ENCODE measurements at regions not wholly inside any gene's neighbourhood (a gene's known extent, or its start where the extent isn't known, plus 50 kb on each side); places are given as distances from the start of the nearest gene placed in this dataset.

GRCh38 chr6:169943241-169944060 lies 192.0 kb downstream of the ERMARD start:
- Histone ChIP-seq H3K4me1 (ENCODE audit: control insufficient read depth in 1 of 2, insufficient read depth in 2 of 2, low read length in 2 of 2) (peaks cover 6 to 9% of the 10 kb centered on the region in 2 experiments), H4K8ac (ENCODE audit: low read depth, low read length) (no peak overlapping the region), H2BK5ac (ENCODE audit: low read depth, low read length, poor library complexity) (no peak overlapping the region), H2BK120ac (ENCODE audit: insufficient read depth, low read length, poor library complexity) (no peak overlapping the region), H2AFZ (ENCODE audit: insufficient read depth, low read length, poor library complexity) (no peak overlapping the region), H3K79me2 (ENCODE audit: control insufficient read depth, insufficient read depth, low read length, poor library complexity) (no peaks in the 10 kb centered on the region), H3K23ac (ENCODE audit: low read length) (no peak overlapping the region), H3K27ac (ENCODE audit: low read depth, low read length) (no peak overlapping the region), H3K14ac (ENCODE audit: low read length) (no peak overlapping the region), H3K4ac (ENCODE audit: low read depth, low read length) (no peak overlapping the region), H3K4me3 (ENCODE audit: low read depth, low read length) (no peak overlapping the region), H2AK5ac (ENCODE audit: low read length) (no peak overlapping the region), H4K91ac (ENCODE audit: low read depth, low read length) (no peak overlapping the region), H4K12ac (ENCODE audit: low read depth, low read length) (no peak overlapping the region), H3K27me3 (ENCODE audit: insufficient read depth, low read length) (no peaks in the 10 kb centered on the region), H3K18ac (ENCODE audit: low read length) (no peak overlapping the region), H3K36me3 (ENCODE audit: control insufficient read depth in 1 of 2, insufficient read depth in 2 of 2, low read length in 2 of 2) (no peaks in the 10 kb centered on the region), H3K9me3 (ENCODE audit: insufficient read depth, low read depth, low read length) (peaks cover 4% of the 10 kb centered on the region), H3K79me1 (ENCODE audit: low read length) (peaks cover 3% of the 10 kb centered on the region), H3K9ac (ENCODE audit: low read length) (no peak overlapping the region), H2BK12ac (ENCODE audit: low read length) (no peak overlapping the region), H3K4me2 (ENCODE audit: low read length) (no peak overlapping the region)
- WGBS (ENCODE audit: extremely low coverage, insufficient coverage, insufficient read length) = no CpG with 5 or more reads among the region's 7 CpGs
- DNase-seq = no peak

DNA sequence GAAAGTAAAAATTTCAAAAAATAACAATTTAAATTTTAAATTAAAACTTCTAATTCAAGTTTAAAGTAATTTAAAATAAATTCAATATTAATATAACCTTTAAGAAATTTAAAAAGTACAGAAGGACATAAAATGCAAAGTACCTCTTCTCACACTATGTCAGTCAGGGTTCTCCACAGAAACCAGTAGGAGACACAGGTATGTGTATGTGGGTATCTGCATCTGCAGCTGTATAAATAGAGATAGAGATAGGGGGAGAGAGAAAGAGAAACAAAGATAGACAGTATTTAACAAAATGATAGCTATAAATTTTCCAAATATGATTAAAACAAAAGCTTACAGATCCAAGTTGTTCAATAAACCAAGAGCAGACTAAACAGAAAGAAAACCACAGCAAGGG lies 190.8 kb downstream of the ERMARD start:
- no peak overlapping the region for H4K12ac ChIP-seq (ENCODE audit: low read depth, low read length)
- H3K36me3 ChIP-seq (ENCODE audit: control insufficient read depth in 1 of 2, insufficient read depth in 2 of 2, low read length in 2 of 2) = no peaks in the 10 kb centered on the region
- H4K8ac ChIP-seq (ENCODE audit: low read depth, low read length) = no peak overlapping the region
- no peak overlapping the region for H3K4me2 ChIP-seq (ENCODE audit: low read length)
- no peaks in the 10 kb centered on the region for H3K27me3 ChIP-seq (ENCODE audit: insufficient read depth, low read length)
- H3K23ac ChIP-seq (ENCODE audit: low read length) = no peak overlapping the region
- DNase-seq = no peak
- H4K91ac ChIP-seq (ENCODE audit: low read depth, low read length) = no peak overlapping the region
- no peak overlapping the region for H3K4ac ChIP-seq (ENCODE audit: low read depth, low read length)
- no peak overlapping the region for H3K9ac ChIP-seq (ENCODE audit: low read length)
- H3K4me3 ChIP-seq (ENCODE audit: low read depth, low read length) = no peak overlapping the region
- no peak overlapping the region for H2AFZ ChIP-seq (ENCODE audit: insufficient read depth, low read length, poor library complexity)
- peaks cover 4% of the 10 kb centered on the region for H3K9me3 ChIP-seq (ENCODE audit: insufficient read depth, low read depth, low read length)
- H3K79me1 ChIP-seq (ENCODE audit: low read length) = peaks cover 3% of the 10 kb centered on the region
- peaks cover 6 to 9% of the 10 kb centered on the region in 2 experiments for H3K4me1 ChIP-seq (ENCODE audit: control insufficient read depth in 1 of 2, insufficient read depth in 2 of 2, low read length in 2 of 2)
- H2AK5ac ChIP-seq (ENCODE audit: low read length) = no peak overlapping the region
- H3K27ac ChIP-seq (ENCODE audit: low read depth, low read length) = no peak overlapping the region
- no peaks in the 10 kb centered on the region for H3K79me2 ChIP-seq (ENCODE audit: control insufficient read depth, insufficient read depth, low read length, poor library complexity)
- H3K18ac ChIP-seq (ENCODE audit: low read length) = no peak overlapping the region
- H2BK120ac ChIP-seq (ENCODE audit: insufficient read depth, low read length, poor library complexity) = no peak overlapping the region
- no peak overlapping the region for H3K14ac ChIP-seq (ENCODE audit: low read length)
- no peak overlapping the region for H2BK12ac ChIP-seq (ENCODE audit: low read length)
- no peak overlapping the region for H2BK5ac ChIP-seq (ENCODE audit: low read depth, low read length, poor library complexity)

- H3K9me3 ChIP-seq (ENCODE audit: insufficient read depth, low read depth, low read length) = peaks cover 4% of the 10 kb centered on the region
- no peak for DNase-seq
- H2AFZ ChIP-seq (ENCODE audit: insufficient read depth, low read length, poor library complexity) = no peak overlapping the region
- H3K4me2 ChIP-seq (ENCODE audit: low read length) = no peak overlapping the region
- no peak overlapping the region for H4K8ac ChIP-seq (ENCODE audit: low read depth, low read length)
- peaks cover 6 to 9% of the 10 kb centered on the region in 2 experiments for H3K4me1 ChIP-seq (ENCODE audit: control insufficient read depth in 1 of 2, insufficient read depth in 2 of 2, low read length in 2 of 2)
- no peak overlapping the region for H4K12ac ChIP-seq (ENCODE audit: low read depth, low read length)
- no peak overlapping the region for H3K18ac ChIP-seq (ENCODE audit: low read length)
- H3K14ac ChIP-seq (ENCODE audit: low read length) = no peak overlapping the region
- H4K91ac ChIP-seq (ENCODE audit: low read depth, low read length) = no peak overlapping the region
- H3K79me2 ChIP-seq (ENCODE audit: control insufficient read depth, insufficient read depth, low read length, poor library complexity) = no peaks in the 10 kb centered on the region
- H2BK120ac ChIP-seq (ENCODE audit: insufficient read depth, low read length, poor library complexity) = no peak overlapping the region
- no peak overlapping the region for H2BK12ac ChIP-seq (ENCODE audit: low read length)
- H3K27me3 ChIP-seq (ENCODE audit: insufficient read depth, low read length) = no peaks in the 10 kb centered on the region
- no peak overlapping the region for H3K4ac ChIP-seq (ENCODE audit: low read depth, low read length)
- no peak overlapping the region for H3K23ac ChIP-seq (ENCODE audit: low read length)
- no peak overlapping the region for H2AK5ac ChIP-seq (ENCODE audit: low read length)
- H3K27ac ChIP-seq (ENCODE audit: low read depth, low read length) = peak overlapping the region; percentile 15
- no CpG with 5 or more reads among the region's 26 CpGs for WGBS (ENCODE audit: extremely low coverage, insufficient coverage, insufficient read length)
- H2BK5ac ChIP-seq (ENCODE audit: low read depth, low read length, poor library complexity) = no peak overlapping the region
- peaks cover 3% of the 10 kb centered on the region for H3K79me1 ChIP-seq (ENCODE audit: low read length)
- no peaks in the 10 kb centered on the region for H3K36me3 ChIP-seq (ENCODE audit: control insufficient read depth in 1 of 2, insufficient read depth in 2 of 2, low read length in 2 of 2)
- no peak overlapping the region for H3K4me3 ChIP-seq (ENCODE audit: low read depth, low read length)
- no peak overlapping the region for H3K9ac ChIP-seq (ENCODE audit: low read length)
These were observed 189.3 kb downstream of the ERMARD start for GRCh38 chr6:169940481-169941271.

- H3K4me3 ChIP-seq (ENCODE audit: low read depth, low read length) = no peak overlapping the region
- peak overlapping the region; percentile 67 for H2BK12ac ChIP-seq (ENCODE audit: low read length)
- no peak overlapping the region for H3K9ac ChIP-seq (ENCODE audit: low read length)
- no peak overlapping the region for H2AFZ ChIP-seq (ENCODE audit: insufficient read depth, low read length, poor library complexity)
- H3K79me2 ChIP-seq (ENCODE audit: control insufficient read depth, insufficient read depth, low read length, poor library complexity) = no peaks in the 10 kb centered on the region
- H4K12ac ChIP-seq (ENCODE audit: low read depth, low read length) = no peak overlapping the region
- peak overlapping the region; percentile 42 for H3K14ac ChIP-seq (ENCODE audit: low read length)
- H3K4me1 ChIP-seq (ENCODE audit: control insufficient read depth in 1 of 2, insufficient read depth in 2 of 2, low read length in 2 of 2) = peaks cover 6 to 10% of the 10 kb centered on the region in 2 experiments
- H3K23ac ChIP-seq (ENCODE audit: low read length) = no peak overlapping the region
- peaks cover 3% of the 10 kb centered on the region for H3K79me1 ChIP-seq (ENCODE audit: low read length)
- WGBS (ENCODE audit: extremely low coverage, insufficient coverage, insufficient read length) = no CpG with 5 or more reads among the region's 32 CpGs
- H3K4ac ChIP-seq (ENCODE audit: low read depth, low read length) = no peak overlapping the region
- no peak overlapping the region for H3K27ac ChIP-seq (ENCODE audit: low read depth, low read length)
- H2BK120ac ChIP-seq (ENCODE audit: insufficient read depth, low read length, poor library complexity) = no peak overlapping the region
- no peak overlapping the region for H2BK5ac ChIP-seq (ENCODE audit: low read depth, low read length, poor library complexity)
- peak overlapping the region; percentile 2 for H4K91ac ChIP-seq (ENCODE audit: low read depth, low read length)
- no peak for DNase-seq
- no peak overlapping the region for H3K4me2 ChIP-seq (ENCODE audit: low read length)
- H3K9me3 ChIP-seq (ENCODE audit: insufficient read depth, low read depth, low read length) = peaks cover 4% of the 10 kb centered on the region
- H2AK5ac ChIP-seq (ENCODE audit: low read length) = peak overlapping the region; percentile 67
- peak overlapping the region; percentile 14 for H3K18ac ChIP-seq (ENCODE audit: low read length)
- H3K36me3 ChIP-seq (ENCODE audit: control insufficient read depth in 1 of 2, insufficient read depth in 2 of 2, low read length in 2 of 2) = no peaks in the 10 kb centered on the region
- no peak overlapping the region for H4K8ac ChIP-seq (ENCODE audit: low read depth, low read length)
- H3K27me3 ChIP-seq (ENCODE audit: insufficient read depth, low read length) = no peaks in the 10 kb centered on the region
These were observed 188.2 kb downstream of the ERMARD start for GRCh38 chr6:169939554-169940164.

All from trophoblast cell (in vitro differentiated cells and primary cell).